ENCODE measurements at regions not wholly inside any gene's neighbourhood (a gene's known extent, or its start where the extent isn't known, plus 50 kb on each side); places are given as distances from the start of the nearest gene placed in this dataset.

- DNase-seq (no peak), FAIRE-seq (no peak)
- H3K4me1 ChIP-seq (ENCODE audit: control insufficient read depth in 2 of 3, insufficient read depth in 2 of 3, low read depth in 1 of 3, low read length in 3 of 3), result no peaks in the 10 kb centered on the region
- H3K9me3 ChIP-seq (ENCODE audit: control insufficient read depth in 2 of 3, insufficient read depth in 1 of 3, low read length in 3 of 3), result no peaks in the 10 kb centered on the region
- H3K9ac ChIP-seq (ENCODE audit: low read length in 3 of 3), result no peak overlapping the region
- no peak overlapping the region for H3K27ac ChIP-seq (ENCODE audit: low read depth in 2 of 2, low read length in 2 of 2)
- intact Hi-C loops (cut with DNase I), result no loop called here
- H3K4me3 ChIP-seq (ENCODE audit: low read length in 3 of 3), result no peak overlapping the region
- no peaks in the 10 kb centered on the region for H3K27me3 ChIP-seq (ENCODE audit: control insufficient read depth, insufficient read depth, low read length)
- no peaks in the 10 kb centered on the region for H3K36me3 ChIP-seq (ENCODE audit: control insufficient read depth in 2 of 3, insufficient read depth in 3 of 3, low read length in 3 of 3)
- no peak for TF ChIP-seq CTCF (IDR thresholded peaks at IDR 0.05; ENCODE audit: borderline replicate concordance, extremely low read depth, insufficient read depth)
These were observed 200.6 kb downstream of the BCAT1 start for GRCh38 chr12:24748326-24748725.

- Histone ChIP-seq H3K9me3 (ENCODE audit: control insufficient read depth in 2 of 3, insufficient read depth in 1 of 3, low read length in 3 of 3) (no peaks in the 10 kb centered on the region), H3K4me3 (ENCODE audit: low read length in 3 of 3) (no peak overlapping the region), H3K27me3 (ENCODE audit: control insufficient read depth, insufficient read depth, low read length) (no peaks in the 10 kb centered on the region), H3K36me3 (ENCODE audit: control insufficient read depth in 2 of 3, insufficient read depth in 3 of 3, low read length in 3 of 3) (no peaks in the 10 kb centered on the region), H3K4me1 (ENCODE audit: control insufficient read depth in 2 of 3, insufficient read depth in 2 of 3, low read depth in 1 of 3, low read length in 3 of 3) (no peaks in the 10 kb centered on the region), H3K27ac (ENCODE audit: low read depth in 2 of 2, low read length in 2 of 2) (no peak overlapping the region), H3K9ac (ENCODE audit: low read length in 3 of 3) (no peak overlapping the region)
- FAIRE-seq, result no peak
- no peak for TF ChIP-seq CTCF (IDR thresholded peaks at IDR 0.05; ENCODE audit: borderline replicate concordance, extremely low read depth, insufficient read depth)
- intact Hi-C loops (cut with DNase I), result no loop called here
- DNase-seq, result no peak
These were observed 202.0 kb downstream of the BCAT1 start for GRCh38 chr12:24746864-24747263.

GRCh38 chr12:24746006-24746671, 202.8 kb downstream of the BCAT1 start:
- H3K27me3 ChIP-seq (ENCODE audit: control insufficient read depth, insufficient read depth, low read length), result no peaks in the 10 kb centered on the region
- no peak for FAIRE-seq
- intact Hi-C loops (cut with DNase I), result no loop called here
- no peak for TF ChIP-seq CTCF (IDR thresholded peaks at IDR 0.05; ENCODE audit: borderline replicate concordance, extremely low read depth, insufficient read depth)
- no peak overlapping the region for H3K27ac ChIP-seq (ENCODE audit: low read depth in 2 of 2, low read length in 2 of 2)
- no peaks in the 10 kb centered on the region for H3K4me1 ChIP-seq (ENCODE audit: control insufficient read depth in 2 of 3, insufficient read depth in 2 of 3, low read depth in 1 of 3, low read length in 3 of 3)
- H3K9me3 ChIP-seq (ENCODE audit: control insufficient read depth in 2 of 3, insufficient read depth in 1 of 3, low read length in 3 of 3), result no peaks in the 10 kb centered on the region
- H3K4me3 ChIP-seq (ENCODE audit: low read length in 3 of 3), result no peak overlapping the region
- H3K36me3 ChIP-seq (ENCODE audit: control insufficient read depth in 2 of 3, insufficient read depth in 3 of 3, low read length in 3 of 3), result no peaks in the 10 kb centered on the region
- H3K9ac ChIP-seq (ENCODE audit: low read length in 3 of 3), result no peak overlapping the region
- no peak for DNase-seq

All from kidney (tissue), 13 donors.